Activated CD4-positive, alpha-beta T cell treated with anti-CD3 and anti-CD28 coated beads, Interleukin-10, Interleukin-2, amounts not matched to agents 100 ng/mL and 50 ng/mL, durations not matched to agents 16 hours and 8 hours (primary cell): ENCODE measurements at regions not wholly inside any gene's neighbourhood (a gene's known extent, or its start where the extent isn't known, plus 50 kb on each side); places are given as distances from the start of the nearest gene placed in this dataset.
"Not testable (repeated sequence)": the region's sequence is repeated elsewhere in the genome, so short reads cannot be mapped to it uniquely, and the experiment has no call there.

Experiments
- DNase-seq: peaks from one replicate; pipeline ENCODE4 v3.0.0-alpha.2; 2020

DNA sequence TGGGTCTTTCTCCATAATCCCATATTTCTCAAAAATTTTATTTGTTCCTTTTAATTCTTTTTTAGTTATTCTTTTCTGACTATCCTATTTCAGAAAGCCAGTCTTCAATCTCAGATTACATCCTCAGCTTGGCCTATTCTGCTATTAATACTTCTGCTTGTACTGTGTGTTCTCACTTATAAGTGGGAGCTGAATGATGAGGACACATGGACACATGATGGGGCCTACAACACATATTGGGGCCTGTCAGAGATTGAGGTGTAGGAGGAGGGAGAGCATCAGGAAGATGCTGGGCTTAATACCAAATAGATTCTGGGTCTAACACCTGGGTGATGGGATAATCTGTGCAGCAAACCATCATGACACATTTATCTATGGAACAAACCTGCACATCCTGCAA is 82.3 kb downstream of the MAGEE1 start:
- no peak for DNase-seq

- no peak for DNase-seq
Observed at GRCh38 chrX:76517544-76517943, 90.0 kb downstream of the MAGEE1 start.

GRCh38 chrX:76520273-76521054 is 93.0 kb downstream of the MAGEE1 start:
- no peak for DNase-seq

GRCh38 chrX:76535675-76536074 is 108.2 kb downstream of the MAGEE1 start:
- not testable (repeated sequence) for DNase-seq

GRCh38 chrX:76538860-76539259 is 111.3 kb downstream of the MAGEE1 start:
- no peak for DNase-seq

DNA sequence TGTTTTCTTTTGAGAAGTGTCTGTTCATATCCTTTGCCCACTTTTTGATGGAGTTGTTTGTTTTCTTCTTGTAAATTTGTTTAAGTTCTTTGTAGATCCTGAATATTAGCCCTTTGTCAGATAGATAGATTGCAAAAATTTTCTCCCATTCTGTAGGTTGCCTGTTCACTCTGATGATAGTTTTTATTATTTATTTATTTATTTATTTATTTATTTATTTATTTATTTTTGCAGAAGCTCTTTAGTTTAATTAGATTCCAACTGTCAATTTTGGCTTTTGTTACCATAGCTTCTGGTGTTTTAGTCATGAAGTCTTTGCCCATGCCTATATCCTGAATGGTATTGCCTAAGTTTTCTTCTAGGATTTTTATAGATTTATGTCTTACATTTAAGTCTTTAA is 115.9 kb downstream of the MAGEE1 start:
- DNase-seq, result not testable (repeated sequence)

- DNase-seq, result no peak
Observed at GRCh38 chrX:76550016-76550415, 122.5 kb downstream of the MAGEE1 start.

DNA sequence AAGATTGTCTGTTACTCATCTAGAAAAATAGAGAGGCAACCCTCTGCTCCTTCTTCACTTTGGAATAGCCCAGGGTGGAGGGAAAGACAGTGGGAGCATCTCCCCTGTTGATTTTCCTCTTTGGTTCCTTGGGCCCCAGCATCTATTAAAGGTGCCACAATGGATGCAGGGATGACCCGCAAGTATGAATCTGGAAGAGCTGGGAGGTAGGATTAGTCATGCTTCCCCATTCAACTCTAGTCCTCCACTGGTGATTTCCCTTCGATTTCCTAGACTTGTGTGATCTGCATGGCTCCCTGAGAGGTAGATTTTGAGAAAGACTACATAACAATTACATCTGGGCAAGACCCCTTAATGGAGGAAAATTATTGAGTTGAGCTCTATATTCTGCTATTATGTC is 127.8 kb downstream of the MAGEE1 start:
- DNase-seq, result no peak

- DNase-seq, result peak; percentile 44
Observed at GRCh38 chrX:76555816-76556215, 128.3 kb downstream of the MAGEE1 start.

DNA sequence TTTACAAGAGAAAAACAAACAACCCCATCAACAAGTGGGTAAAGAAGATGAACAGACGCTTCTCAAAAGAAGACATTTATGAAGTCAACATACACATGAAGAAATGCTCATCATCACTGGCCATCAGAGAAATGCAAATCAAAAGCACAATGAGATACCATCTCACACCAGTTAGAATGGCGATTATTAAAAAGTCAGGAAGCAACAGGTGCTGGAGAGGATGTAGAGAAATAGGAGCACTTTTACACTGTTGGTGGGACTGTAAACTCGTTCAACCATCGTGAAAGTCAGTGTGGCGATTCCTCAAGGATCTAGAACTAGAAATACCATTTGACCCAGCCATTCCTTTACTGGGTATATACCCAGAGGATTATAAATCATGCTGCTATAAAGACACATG is 137.3 kb downstream of the MAGEE1 start:
- DNase-seq, result not testable (repeated sequence)

- no peak for DNase-seq
Observed at GRCh38 chrX:76605390-76605789, 177.9 kb downstream of the MAGEE1 start.

DNA sequence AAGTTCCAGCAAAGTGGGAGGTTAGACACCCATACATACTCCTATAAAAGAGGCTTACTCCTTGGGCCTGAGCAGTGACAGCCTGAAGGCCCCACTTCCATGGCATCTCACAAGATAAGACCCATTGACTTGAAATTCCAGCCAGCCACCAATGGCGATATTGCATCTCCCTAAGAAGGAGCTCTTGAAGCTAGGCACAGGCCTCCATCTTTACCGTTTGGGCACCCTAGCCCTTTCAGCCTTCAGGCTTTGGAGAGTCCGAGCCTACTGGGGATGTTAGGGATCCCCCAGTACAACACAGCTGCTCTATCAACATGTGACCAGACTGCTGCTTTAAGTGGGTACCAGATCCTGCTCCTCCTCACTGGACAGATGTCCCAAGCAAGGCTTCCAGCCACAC is 189.5 kb downstream of the MAGEE1 start:
- DNase-seq, result no peak

- DNase-seq, result no peak
Observed at GRCh38 chrX:76643590-76643989, 216.1 kb downstream of the MAGEE1 start.

DNA sequence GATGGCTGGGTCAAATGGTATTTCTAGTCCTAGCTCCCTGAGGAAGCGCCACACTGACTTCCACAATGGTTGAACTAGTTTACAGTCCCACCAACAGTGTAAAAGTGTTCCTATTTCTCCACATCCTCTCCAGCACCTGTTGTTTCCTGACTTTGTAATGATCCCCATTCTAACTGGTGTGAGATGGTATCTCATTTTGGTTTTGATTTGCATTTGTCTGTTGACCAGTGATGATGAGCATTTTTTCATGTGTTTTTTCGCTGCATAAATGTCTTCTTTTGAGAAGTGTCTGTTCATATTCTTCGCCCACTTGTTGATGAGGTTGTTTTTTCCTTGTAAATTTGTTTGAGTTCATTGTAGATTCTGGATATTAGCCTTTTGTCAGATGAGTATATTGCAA is 223.9 kb downstream of the MAGEE1 start:
- not testable (repeated sequence) for DNase-seq

- peak; percentile 19 for DNase-seq
Observed at GRCh38 chrX:76657499-76657898, 230.0 kb downstream of the MAGEE1 start.
